NCI-H128 (cell line): ENCODE measurements at regions not wholly inside any gene's neighbourhood (a gene's known extent, or its start where the extent isn't known, plus 50 kb on each side); places are given as distances from the start of the nearest gene placed in this dataset.
"Not testable (repeated sequence)": the region's sequence is repeated elsewhere in the genome, so short reads cannot be mapped to it uniquely, and the experiment has no call there.

ENCODE experiments used
- DNase-seq: peaks from one replicate; lab custom pipeline; 2025; ENCODE audit not compliant: unreplicated experiment; lab: John Stamatoyannopoulos, UW

- DNase-seq: no peak
Observed at GRCh38 chr5:164470312-164470711, 964.9 kb downstream of the MAT2B start.

GRCh38 chr5:164472165-164472564 lies 966.7 kb downstream of the MAT2B start:
- DNase-seq: no peak

GRCh38 chr5:164475339-164475977 lies 970.0 kb downstream of the MAT2B start:
- DNase-seq: no peak

GRCh38 chr5:164481270-164481669 lies 975.9 kb downstream of the MAT2B start:
- no peak for DNase-seq

- DNase-seq: no peak
Observed at GRCh38 chr5:164482351-164482750, 976.9 kb downstream of the MAT2B start.

- DNase-seq: no peak
Observed at GRCh38 chr5:164484948-164485347, 979.5 kb downstream of the MAT2B start.

GRCh38 chr5:164487939-164488338 lies 982.5 kb downstream of the MAT2B start:
- DNase-seq: no peak

- no peak for DNase-seq
Observed at GRCh38 chr5:164497311-164498064, 992.1 kb downstream of the MAT2B start.

GRCh38 chr5:164498438-164498837 lies 993.0 kb downstream of the MAT2B start:
- DNase-seq: no peak

GRCh38 chr5:164500856-164501255 lies 995.4 kb downstream of the MAT2B start:
- no peak for DNase-seq

- no peak for DNase-seq
Observed at GRCh38 chr5:164501344-164501743, 995.9 kb downstream of the MAT2B start.

- DNase-seq: no peak
Observed at GRCh38 chr5:164504141-164504772, 998.8 kb downstream of the MAT2B start.

- no peak for DNase-seq
Observed at GRCh38 chr5:164505791-164506190, 1000.4 kb downstream of the MAT2B start.

GRCh38 chr5:164518067-164518740 lies 1012.8 kb downstream of the MAT2B start:
- no peak for DNase-seq

- no peak for DNase-seq
Observed at GRCh38 chr5:164518741-164519080, 1013.3 kb downstream of the MAT2B start.

GRCh38 chr5:164532235-164532900 lies 1026.9 kb downstream of the MAT2B start:
- no peak for DNase-seq

- DNase-seq: not testable (repeated sequence)
Observed at GRCh38 chr5:164533426-164533825, 1028.0 kb downstream of the MAT2B start.

- DNase-seq: no peak
Observed at GRCh38 chr5:164540174-164540573, 1034.8 kb downstream of the MAT2B start.

- no peak for DNase-seq
Observed at GRCh38 chr5:164545507-164545906, 1040.1 kb downstream of the MAT2B start.

- DNase-seq: no peak
Observed at GRCh38 chr5:164553851-164554250, 1048.4 kb downstream of the MAT2B start.

GRCh38 chr5:164555809-164556208 lies 1050.4 kb downstream of the MAT2B start:
- no peak for DNase-seq
